B cell (primary cell): ENCODE measurements at regions not wholly inside any gene's neighbourhood (a gene's known extent, or its start where the extent isn't known, plus 50 kb on each side); places are given as distances from the start of the nearest gene placed in this dataset.
"Not testable (repeated sequence)": the region's sequence is repeated elsewhere in the genome, so short reads cannot be mapped to it uniquely, and the experiment has no call there.

Experiments used
- ATAC-seq: fragments of 200-7000 bp; cut with Tn5 transposase; one replicate; pipeline ENCODE4 v1.10.0; 2021; ENCODE audit warnings: low read depth, mild to moderate bottlenecking, moderate number of reproducible peaks, moderate library complexity
- CTCF ChIA-PET: fragments of 350-600 bp; sonication (Branson Sonifier 250); formaldehyde crosslinking; loops from one replicate; lab custom pipeline; 2021; ENCODE audit warnings: antibody characterized with exemption, inconsistent platforms; lab: Charles Lee
- POLR2A ChIA-PET: fragments of 350-600 bp; sonication (Branson Sonifier 250); formaldehyde crosslinking; loops from one replicate; lab custom pipeline; 2021; ENCODE audit warnings: antibody characterized with exemption; lab: Charles Lee
- DNase-seq: peaks from one replicate; pipeline ENCODE4 v3.0.0; 2013
- H2AFZ ChIP-seq: 2 replicates; pipeline ENCODE4 v1.6.1; 2012; ENCODE audit warnings: mild to moderate bottlenecking, low read depth, low read length; ENCODE audit not compliant: insufficient read depth, poor library complexity, severe bottlenecking
- H3K27ac ChIP-seq, 2 donors: 1 replicate in 1 of 2; 2 replicates in 1 of 2; pipeline ENCODE4 v1.5.1; 2012 to 2013; ENCODE audit warnings: low read length in 2 of 2, mild to moderate bottlenecking in 2 of 2, moderate library complexity in 1 of 2
- H3K27me3 ChIP-seq, 4 experiments: fragments of 200-600 bp in 1 of 4; sonication (generic) in 1 of 4; replicated peaks in 1 of 4; 1 replicate in 2 of 4; 2 replicates in 2 of 4; pipeline versions ENCODE4 v1.6.1 to v1.7.0; 2013 to 2016; ENCODE audit warnings: low read length in 3 of 4, mild to moderate bottlenecking in 2 of 4, mixed read lengths in 1 of 4, moderate library complexity in 1 of 4; ENCODE audit not compliant: insufficient read depth in 4 of 4, control insufficient read depth in 3 of 4; ENCODE audit errors: control extremely low read depth in 1 of 4
- H3K36me3 ChIP-seq, 2 experiments: replicated peaks in 1 of 2; 1 replicate in 1 of 2; 2 replicates in 1 of 2; pipeline versions ENCODE4 v1.6.1 to v1.7.1; 2013; ENCODE audit warnings: low read length in 1 of 2; ENCODE audit not compliant: insufficient read depth in 2 of 2, control insufficient read depth in 1 of 2; ENCODE audit errors: control extremely low read depth in 1 of 2, extremely low read depth in 1 of 2
- H3K4me1 ChIP-seq, 2 donors: fragments of 200-600 bp in 1 of 2; sonication (generic) in 1 of 2; 1 replicate in 1 of 2; 2 replicates in 1 of 2; pipeline versions ENCODE4 v1.5.1 to v1.6.1; 2013 to 2017; ENCODE audit warnings: low read length in 2 of 2; ENCODE audit not compliant: control insufficient read depth in 2 of 2, insufficient read depth in 2 of 2
- H3K4me2 ChIP-seq: replicated peaks from 2 replicates; pipeline ENCODE3; 2012; ENCODE audit warnings: mild to moderate bottlenecking, low read depth, low read length; ENCODE audit not compliant: poor library complexity, severe bottlenecking
- H3K4me3 ChIP-seq, 5 experiments: fragments of 200-600 bp in 1 of 5; sonication (generic) in 1 of 5; 1 replicate in 3 of 5; 2 replicates in 2 of 5; pipeline versions ENCODE4 v1.5.1 to v1.7.0; 2011 to 2016; ENCODE audit warnings: low read length in 4 of 5, mild to moderate bottlenecking in 4 of 5, low read depth in 2 of 5, control low read depth in 1 of 5, moderate library complexity in 1 of 5; ENCODE audit not compliant: insufficient read depth in 1 of 5; ENCODE audit errors: control extremely low read depth in 1 of 5, extremely low read depth in 1 of 5
- H3K79me2 ChIP-seq: fragments of 200-600 bp; sonication (generic); one replicate; pipeline ENCODE4 v1.6.0; 2016; ENCODE audit warnings: low read length; ENCODE audit not compliant: control insufficient read depth, insufficient read depth
- H3K9ac ChIP-seq: fragments of 200-600 bp; sonication (generic); 2 replicates; pipeline ENCODE4 v1.6.1; 2017; ENCODE audit warnings: mild to moderate bottlenecking, low read length, moderate library complexity
- H3K9me3 ChIP-seq, 3 donors: one replicate each; pipeline versions ENCODE4 v1.6.1 to v1.7.1; 2013; ENCODE audit warnings: low read length in 2 of 3; ENCODE audit not compliant: control insufficient read depth in 2 of 3, insufficient read depth in 1 of 3; ENCODE audit errors: control extremely low read depth in 1 of 3
- H4K20me1 ChIP-seq: 2 replicates; pipeline ENCODE4 v1.6.0; 2012; ENCODE audit warnings: mild to moderate bottlenecking, low read length; ENCODE audit not compliant: insufficient read depth, control insufficient read depth, poor library complexity, severe bottlenecking
- H3K27ac Mint-ChIP-seq: one replicate; pipeline ENCODE4 v1.8.0; 2021; ENCODE audit warnings: mixed read lengths
- H3K27me3 Mint-ChIP-seq: one replicate; pipeline ENCODE4 v1.8.0; 2021; ENCODE audit warnings: mixed read lengths
- H3K4me1 Mint-ChIP-seq: one replicate; pipeline ENCODE4 v1.8.0; 2021; ENCODE audit warnings: mixed read lengths
- H3K4me3 Mint-ChIP-seq: one replicate; pipeline ENCODE4 v1.8.0; 2021; ENCODE audit warnings: mixed read lengths
- H3K9me3 Mint-ChIP-seq: one replicate; pipeline ENCODE4 v1.8.0; 2022; ENCODE audit warnings: mixed read lengths; ENCODE audit not compliant: insufficient read depth
- WGBS: methylation state at CpG from one replicate; pipeline ENCODE4 v1.1.5; 2013; ENCODE audit warnings: missing lambda C conversion rate; ENCODE audit not compliant: insufficient coverage; 5-methylcytosine and 5-hydroxymethylcytosine counted together
- intact Hi-C: fragments of 100-400 bp; cut with micrococcal nuclease; formaldehyde crosslinking; loops from one replicate; pipeline ENCODE4 v1.10.0; 2022

GRCh38 chrY:4152918-4153317, 574.1 kb downstream of the TGIF2LY start:
- H3K27me3 ChIP-seq, H3K4me1 Mint-ChIP-seq, H3K4me1 ChIP-seq, DNase-seq, H3K4me3 ChIP-seq, H3K9me3 ChIP-seq, H3K36me3 ChIP-seq, H2AFZ ChIP-seq, intact Hi-C loops, H3K27me3 Mint-ChIP-seq, CTCF ChIA-PET, H3K9ac ChIP-seq, H3K4me2 ChIP-seq, ATAC-seq, H3K79me2 ChIP-seq, H4K20me1 ChIP-seq, H3K27ac Mint-ChIP-seq, POLR2A ChIA-PET, H3K9me3 Mint-ChIP-seq, H3K27ac ChIP-seq: not testable (repeated sequence)
- no CpG with 5 or more reads among the region's 4 CpGs for WGBS
- peak overlapping the region; percentile 16 for H3K4me3 Mint-ChIP-seq
